Gastrocnemius medialis (tissue), 4 donors: ENCODE measurements at regions not wholly inside any gene's neighbourhood (a gene's known extent, or its start where the extent isn't known, plus 50 kb on each side); places are given as distances from the start of the nearest gene placed in this dataset.

Experiments
- ATAC-seq, 2 donors: fragments of 150-250 bp; one replicate each; pipeline ENCODE4 v1.9.1; 2016
- DNase-seq, 2 donors: peaks; one replicate each; pipeline ENCODE4 v3.0.0-alpha.2; 2019
- H3K27ac ChIP-seq, 4 donors: fragments of 200-600 bp; sonication (generic); 1 replicate in 1 of 4; 2 replicates in 3 of 4; pipeline ENCODE4 v1.5.1; 2016 to 2018; ENCODE audit warnings: mild to moderate bottlenecking in 2 of 4, moderate library complexity in 1 of 4
- H3K27me3 ChIP-seq, 3 donors: fragments of 200-600 bp; sonication (generic) in 2 of 3; 1 replicate in 1 of 3; 2 replicates in 2 of 3; pipeline versions ENCODE4 v1.5.1 to v1.6.0; 2016 to 2019; ENCODE audit warnings: mild to moderate bottlenecking in 1 of 3, moderate library complexity in 1 of 3
- H3K36me3 ChIP-seq, 2 donors: fragments of 200-600 bp; sonication (generic) in 1 of 2; one replicate each; pipeline ENCODE4 v1.5.1; 2017 to 2018
- H3K4me1 ChIP-seq, 2 donors: fragments of 200-600 bp; sonication (generic) in 1 of 2; one replicate each; pipeline ENCODE4 v1.5.1; 2016 to 2017; ENCODE audit warnings: mild to moderate bottlenecking in 2 of 2
- H3K4me3 ChIP-seq, 4 donors: fragments of 200-600 bp; sonication (generic) in 3 of 4; 1 replicate in 1 of 4; 2 replicates in 3 of 4; pipeline ENCODE4 v1.5.1; 2016 to 2019; ENCODE audit warnings: mild to moderate bottlenecking in 2 of 4
- H3K9me3 ChIP-seq, 3 donors: fragments of 200-600 bp; sonication (generic) in 2 of 3; 1 replicate in 1 of 3; 2 replicates in 2 of 3; pipeline ENCODE4 v1.5.1; 2016 to 2019
- POLR2A ChIP-seq, 2 donors: fragments of 450-650 bp; IDR thresholded peaks; one replicate each; pipeline ENCODE4 v1.6.1; 2017; ENCODE audit warnings: antibody characterized with exemption in 2 of 2, mild to moderate bottlenecking in 2 of 2, moderate library complexity in 2 of 2
- in situ Hi-C, 4 donors: fragments of 200-750 bp; cut with MboI; loops; one replicate each; pipeline versions ENCODE4 v1.15.0 to v1.8.0; 2017; ENCODE audit warnings: low sequenced_read_pairs in 4 of 4
- intact Hi-C: fragments of 100-400 bp; cut with DNase I; formaldehyde crosslinking; loops from one replicate; pipeline ENCODE4 v1.15.1; 2023; ENCODE audit warnings: low total_unique reads
- TF ChIP-seq, protein P1 (sequence below), 5 experiments: fragments of 450-650 bp in 3 of 5; fragments of 200-600 bp in 2 of 5; sonication (generic) in 2 of 5; IDR thresholded peaks in 4 of 5; conservative IDR thresholded peaks in 1 of 5; 1 replicate in 4 of 5; 2 replicates in 1 of 5; pipeline ENCODE4 v1.5.1; 2016 to 2019; ENCODE audit warnings: antibody characterized with exemption in 5 of 5, mild to moderate bottlenecking in 3 of 5, moderate library complexity in 3 of 5

DNA sequence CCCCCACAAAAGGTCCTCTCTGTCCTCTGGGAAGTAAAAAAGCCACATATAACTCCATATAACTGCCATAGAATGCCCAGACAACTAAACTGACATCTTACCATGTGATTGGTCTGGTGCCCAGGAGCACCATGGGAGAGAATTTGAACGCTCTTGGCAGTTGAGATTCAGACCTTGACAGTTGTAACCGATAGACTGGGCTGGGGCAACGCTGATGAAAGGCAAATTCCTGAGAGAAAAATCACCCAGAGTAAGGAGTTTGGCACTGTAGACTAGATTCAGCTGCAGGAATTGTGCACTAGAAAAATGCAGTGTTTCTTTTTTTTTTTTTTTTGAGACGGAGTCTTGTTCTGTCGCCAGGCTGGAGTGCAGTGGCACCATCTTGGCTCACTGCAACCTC is 240.5 kb downstream of the SOX2 start:
- no peak for ATAC-seq
- no peak for DNase-seq
- no peaks in the 10 kb centered on the region for H3K36me3 ChIP-seq
- intact Hi-C loops (no loop called here), in situ Hi-C loops (no loop called here)
- no peak overlapping the region for H3K4me3 ChIP-seq
- no peaks in the 10 kb centered on the region for H3K9me3 ChIP-seq
- TF ChIP-seq, protein P1, sequence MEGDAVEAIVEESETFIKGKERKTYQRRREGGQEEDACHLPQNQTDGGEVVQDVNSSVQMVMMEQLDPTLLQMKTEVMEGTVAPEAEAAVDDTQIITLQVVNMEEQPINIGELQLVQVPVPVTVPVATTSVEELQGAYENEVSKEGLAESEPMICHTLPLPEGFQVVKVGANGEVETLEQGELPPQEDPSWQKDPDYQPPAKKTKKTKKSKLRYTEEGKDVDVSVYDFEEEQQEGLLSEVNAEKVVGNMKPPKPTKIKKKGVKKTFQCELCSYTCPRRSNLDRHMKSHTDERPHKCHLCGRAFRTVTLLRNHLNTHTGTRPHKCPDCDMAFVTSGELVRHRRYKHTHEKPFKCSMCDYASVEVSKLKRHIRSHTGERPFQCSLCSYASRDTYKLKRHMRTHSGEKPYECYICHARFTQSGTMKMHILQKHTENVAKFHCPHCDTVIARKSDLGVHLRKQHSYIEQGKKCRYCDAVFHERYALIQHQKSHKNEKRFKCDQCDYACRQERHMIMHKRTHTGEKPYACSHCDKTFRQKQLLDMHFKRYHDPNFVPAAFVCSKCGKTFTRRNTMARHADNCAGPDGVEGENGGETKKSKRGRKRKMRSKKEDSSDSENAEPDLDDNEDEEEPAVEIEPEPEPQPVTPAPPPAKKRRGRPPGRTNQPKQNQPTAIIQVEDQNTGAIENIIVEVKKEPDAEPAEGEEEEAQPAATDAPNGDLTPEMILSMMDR (IDR thresholded peaks at IDR 0.05 in 4 of 5, conservative IDR thresholded peaks at IDR 0.05 in 1 of 5) = no peak
- no peak for TF ChIP-seq POLR2A (IDR thresholded peaks at IDR 0.05)
- H3K27me3 ChIP-seq = peaks cover 0 to 5% (median 0%) of the 10 kb centered on the region in 3 donors
- H3K27ac ChIP-seq = no peak overlapping the region
- H3K4me1 ChIP-seq = no peaks in the 10 kb centered on the region

DNA sequence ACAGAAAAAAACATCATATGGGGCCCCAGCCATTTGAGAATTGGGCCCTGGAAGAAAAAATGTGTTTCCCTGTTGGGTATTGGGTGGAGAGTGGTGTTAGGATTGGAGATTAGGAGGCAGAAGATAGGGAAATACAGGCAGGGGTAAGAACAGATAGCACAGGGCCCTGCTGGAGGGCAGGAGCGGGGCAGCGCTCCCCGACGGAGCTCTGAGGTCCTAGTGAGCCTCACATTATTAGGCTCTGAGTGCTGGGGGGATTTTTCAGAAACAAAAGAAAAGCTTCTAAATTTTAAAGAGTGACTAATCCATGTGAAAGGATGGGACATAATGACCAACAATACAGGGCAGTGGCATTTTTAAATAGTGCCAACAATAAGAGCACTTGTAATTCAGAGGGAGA is 241.2 kb downstream of the SOX2 start:
- no peaks in the 10 kb centered on the region for H3K4me1 ChIP-seq
- H3K36me3 ChIP-seq = no peaks in the 10 kb centered on the region
- no peak for DNase-seq
- TF ChIP-seq, protein P1 (IDR thresholded peaks at IDR 0.05 in 4 of 5, conservative IDR thresholded peaks at IDR 0.05 in 1 of 5) = no peak
- TF ChIP-seq POLR2A (IDR thresholded peaks at IDR 0.05) = no peak
- no peak overlapping the region for H3K27ac ChIP-seq
- peaks cover 0 to 5% (median 0%) of the 10 kb centered on the region in 3 donors for H3K27me3 ChIP-seq
- in situ Hi-C loops = no loop called here
- ATAC-seq = no peak
- H3K9me3 ChIP-seq = no peaks in the 10 kb centered on the region
- H3K4me3 ChIP-seq = no peak overlapping the region
- intact Hi-C loops = no loop called here

DNA sequence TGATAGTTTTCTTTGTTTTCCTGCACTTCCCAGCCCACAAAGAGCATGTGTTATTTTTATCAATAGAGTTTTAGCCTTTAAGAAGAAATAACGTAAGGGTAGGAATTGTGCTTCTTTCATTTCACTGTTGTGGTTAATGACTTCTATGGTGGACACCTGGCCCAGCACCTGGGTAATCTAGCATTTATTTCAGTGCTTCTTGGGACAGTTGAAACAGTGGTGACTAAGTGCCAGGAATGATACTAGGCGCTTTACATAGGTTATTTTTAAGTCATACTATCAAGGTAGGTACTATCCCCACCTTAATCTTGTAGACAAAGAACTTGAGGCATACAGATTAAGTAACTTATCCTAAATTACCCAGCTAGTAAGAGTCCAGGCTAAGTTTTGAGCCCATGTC is 243.8 kb downstream of the SOX2 start:
- intact Hi-C loops (no loop called here), in situ Hi-C loops (no loop called here)
- TF ChIP-seq, protein P1 (IDR thresholded peaks at IDR 0.05 in 4 of 5, conservative IDR thresholded peaks at IDR 0.05 in 1 of 5) = no peak
- no peak for TF ChIP-seq POLR2A (IDR thresholded peaks at IDR 0.05)
- DNase-seq (no peak), ATAC-seq (no peak)
- H3K27ac ChIP-seq = no peak overlapping the region
- H3K36me3 ChIP-seq = no peaks in the 10 kb centered on the region
- H3K27me3 ChIP-seq = no peaks in the 10 kb centered on the region
- no peak overlapping the region for H3K4me3 ChIP-seq
- H3K9me3 ChIP-seq = no peaks in the 10 kb centered on the region
- H3K4me1 ChIP-seq = no peaks in the 10 kb centered on the region

DNA sequence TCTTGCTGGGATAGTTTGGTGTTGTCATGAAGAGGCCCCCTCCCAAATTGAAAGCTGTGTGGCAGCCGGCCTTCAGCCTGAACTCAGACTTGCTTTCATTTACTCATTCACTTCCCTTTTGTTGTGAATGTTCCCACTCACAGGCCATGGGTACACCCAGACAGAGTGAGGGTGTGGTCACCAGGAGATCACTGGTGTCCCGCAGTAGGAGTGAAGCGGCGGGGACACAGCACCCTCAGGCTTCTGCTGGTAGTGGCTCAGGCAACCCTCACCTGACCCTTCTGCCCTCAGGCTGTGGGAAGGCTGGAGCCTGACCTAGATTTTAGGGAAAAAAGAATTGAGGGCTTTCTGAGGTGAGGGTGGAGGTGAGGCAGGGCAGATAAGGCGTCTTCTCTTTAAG is 244.4 kb downstream of the SOX2 start:
- intact Hi-C loops = no loop called here
- Histone ChIP-seq H3K36me3 (no peaks in the 10 kb centered on the region), H3K27me3 (no peaks in the 10 kb centered on the region), H3K9me3 (no peaks in the 10 kb centered on the region), H3K4me3 (no peak overlapping the region), H3K4me1 (no peaks in the 10 kb centered on the region), H3K27ac (no peak overlapping the region)
- ATAC-seq (no peak), DNase-seq (no peak)
- TF ChIP-seq POLR2A (IDR thresholded peaks at IDR 0.05) = no peak
- TF ChIP-seq, protein P1 (IDR thresholded peaks at IDR 0.05 in 4 of 5, conservative IDR thresholded peaks at IDR 0.05 in 1 of 5) = no peak
- in situ Hi-C loops = no loop called here

DNA sequence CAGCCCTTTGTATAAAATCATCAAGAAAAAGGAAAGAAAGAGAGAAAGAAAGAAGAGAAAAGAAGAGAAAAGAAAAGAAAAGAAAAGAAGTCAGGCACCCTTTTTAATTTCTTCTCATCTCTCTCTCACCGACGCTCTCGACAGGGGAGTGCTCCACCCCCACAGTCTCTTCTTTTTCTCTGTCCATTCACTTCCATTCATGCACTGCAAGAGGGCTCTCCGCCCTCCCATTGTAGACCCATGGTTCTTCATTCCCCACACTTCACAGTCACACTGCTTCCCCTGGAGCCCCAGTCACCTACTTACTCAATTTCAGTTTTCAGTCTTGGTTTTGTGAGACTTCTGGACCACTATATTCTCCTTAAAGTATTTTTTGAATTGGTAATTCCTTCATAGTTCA is 254.7 kb downstream of the SOX2 start:
- no peak for ATAC-seq
- DNase-seq = no peak
- Histone ChIP-seq H3K4me3 (no peak overlapping the region), H3K9me3 (no peaks in the 10 kb centered on the region), H3K27me3 (no peaks in the 10 kb centered on the region), H3K36me3 (no peaks in the 10 kb centered on the region), H3K27ac (no peak overlapping the region), H3K4me1 (no peaks in the 10 kb centered on the region)
- intact Hi-C loops = no loop called here
- in situ Hi-C loops = no loop called here
- no peak for TF ChIP-seq POLR2A (IDR thresholded peaks at IDR 0.05)
- TF ChIP-seq, protein P1 (IDR thresholded peaks at IDR 0.05 in 4 of 5, conservative IDR thresholded peaks at IDR 0.05 in 1 of 5) = no peak
